ENCODE measurements at regions not wholly inside any gene's neighbourhood (a gene's known extent, or its start where the extent isn't known, plus 50 kb on each side); places are given as distances from the start of the nearest gene placed in this dataset.

- peak in 1 of 2 donors; percentile 21 for DNase-seq
Observed at GRCh38 chr1:244157731-244158438, 106.8 kb downstream of the ZBTB18 start.

GRCh38 chr1:244159646-244160045 lies 108.6 kb downstream of the ZBTB18 start:
- DNase-seq, result no peak

- peak; percentile 56 to 63 for DNase-seq
Observed at GRCh38 chr1:244160455-244161235, 109.6 kb downstream of the ZBTB18 start.

GRCh38 chr1:244161236-244161510 lies 110.1 kb downstream of the ZBTB18 start:
- DNase-seq, result no peak

- no peak for DNase-seq
Observed at GRCh38 chr1:244162786-244163530, 111.9 kb downstream of the ZBTB18 start.

- no peak for DNase-seq
Observed at GRCh38 chr1:244163861-244164510, 112.9 kb downstream of the ZBTB18 start.

GRCh38 chr1:244164511-244164890 lies 113.4 kb downstream of the ZBTB18 start:
- DNase-seq, result no peak

GRCh38 chr1:244165021-244165420 lies 113.9 kb downstream of the ZBTB18 start:
- DNase-seq, result no peak

GRCh38 chr1:244165701-244166100 lies 114.6 kb downstream of the ZBTB18 start:
- no peak for DNase-seq

- no peak for DNase-seq
Observed at GRCh38 chr1:244171241-244171985, 120.3 kb downstream of the ZBTB18 start.

- DNase-seq, result no peak
Observed at GRCh38 chr1:244173240-244173639, 122.2 kb downstream of the ZBTB18 start.

GRCh38 chr1:244173769-244174168 lies 122.7 kb downstream of the ZBTB18 start:
- no peak for DNase-seq

- no peak for DNase-seq
Observed at GRCh38 chr1:244174922-244175521, 123.9 kb downstream of the ZBTB18 start.

- no peak for DNase-seq
Observed at GRCh38 chr1:244176201-244176600, 125.1 kb downstream of the ZBTB18 start.

GRCh38 chr1:244180256-244180655 lies 129.2 kb downstream of the ZBTB18 start:
- DNase-seq, result no peak

GRCh38 chr1:244181867-244182266 lies 130.8 kb downstream of the ZBTB18 start:
- no peak for DNase-seq

GRCh38 chr1:244183037-244183436 lies 132.0 kb downstream of the ZBTB18 start:
- no peak for DNase-seq

- no peak for DNase-seq
Observed at GRCh38 chr1:244186372-244186771, 135.3 kb downstream of the ZBTB18 start.

- DNase-seq, result no peak
Observed at GRCh38 chr1:244187310-244187709, 136.2 kb downstream of the ZBTB18 start.

GRCh38 chr1:244191581-244191980 lies 140.5 kb downstream of the ZBTB18 start:
- no peak for DNase-seq

- no peak for DNase-seq
Observed at GRCh38 chr1:244192325-244192724, 141.2 kb downstream of the ZBTB18 start.

All from inflammatory macrophage (primary cell).